CD14-positive monocyte (primary cell): ENCODE measurements at regions not wholly inside any gene's neighbourhood (a gene's known extent, or its start where the extent isn't known, plus 50 kb on each side); places are given as distances from the start of the nearest gene placed in this dataset.
"Not testable (repeated sequence)": the region's sequence is repeated elsewhere in the genome, so short reads cannot be mapped to it uniquely, and the experiment has no call there.

Experiments used
- DNase-seq, 3 donors: peaks; one replicate each; pipeline ENCODE4 v3.0.0-alpha.2; 2011 to 2022
- H2AFZ ChIP-seq: 2 replicates; pipeline ENCODE4 v1.6.0; 2012; ENCODE audit warnings: mild to moderate bottlenecking, low read depth, low read length, inconsistent platforms; ENCODE audit not compliant: insufficient read depth, poor library complexity, severe bottlenecking
- H3K27ac ChIP-seq, 2 donors: 1 replicate in 1 of 2; 2 replicates in 1 of 2; pipeline ENCODE4 v1.5.1; 2012 to 2013; ENCODE audit warnings: low read length in 2 of 2, control low read depth in 1 of 2, inconsistent platforms in 1 of 2, low read depth in 1 of 2, mild to moderate bottlenecking in 1 of 2
- H3K27me3 ChIP-seq, 2 donors: one replicate each; pipeline versions ENCODE4 v1.6.0 to v1.6.1; 2011 to 2013; ENCODE audit warnings: low read length in 2 of 2; ENCODE audit not compliant: control insufficient read depth in 2 of 2, insufficient read depth in 2 of 2
- H3K36me3 ChIP-seq, 2 donors: replicated peaks in 1 of 2; 1 replicate in 1 of 2; 2 replicates in 1 of 2; pipeline versions ENCODE4 v1.5.1 to v1.6.1; 2012 to 2013; ENCODE audit warnings: low read length in 2 of 2, control low read depth in 1 of 2, inconsistent platforms in 1 of 2, mild to moderate bottlenecking in 1 of 2; ENCODE audit not compliant: insufficient read depth in 2 of 2, control insufficient read depth in 1 of 2
- H3K4me1 ChIP-seq, 2 donors: 1 replicate in 1 of 2; 2 replicates in 1 of 2; pipeline versions ENCODE4 v1.5.1 to v1.6.1; 2012 to 2013; ENCODE audit warnings: low read length in 2 of 2, control low read depth in 1 of 2, inconsistent platforms in 1 of 2, mild to moderate bottlenecking in 1 of 2, moderate library complexity in 1 of 2; ENCODE audit not compliant: insufficient read depth in 2 of 2, control insufficient read depth in 1 of 2
- H3K4me2 ChIP-seq: replicated peaks from 2 replicates; pipeline ENCODE3; 2012; ENCODE audit warnings: low read length, moderate library complexity, mild to moderate bottlenecking; ENCODE audit not compliant: poor library complexity, severe bottlenecking; ENCODE audit errors: extremely low read depth
- H3K4me3 ChIP-seq, 3 experiments: fragments of 200-600 bp in 1 of 3; sonication (generic) in 1 of 3; replicated peaks in 1 of 3; 1 replicate in 2 of 3; 2 replicates in 1 of 3; pipeline ENCODE4 v1.5.1; 2011 to 2013; ENCODE audit warnings: low read length in 3 of 3, mild to moderate bottlenecking in 3 of 3, control low read depth in 2 of 3, low read depth in 2 of 3, inconsistent platforms in 1 of 3, moderate library complexity in 1 of 3
- H3K79me2 ChIP-seq: 2 replicates; pipeline ENCODE4 v1.6.0; 2012; ENCODE audit warnings: mild to moderate bottlenecking, control low read depth, inconsistent platforms, low read length, moderate library complexity; ENCODE audit not compliant: insufficient read depth
- H3K9ac ChIP-seq: 2 replicates; pipeline ENCODE4 v1.6.0; 2017; ENCODE audit warnings: low read length, mild to moderate bottlenecking; ENCODE audit not compliant: insufficient read depth, poor library complexity, severe bottlenecking
- H3K9me3 ChIP-seq, 2 donors: replicated peaks in 1 of 2; 1 replicate in 1 of 2; 2 replicates in 1 of 2; pipeline versions ENCODE4 v1.5.1 to v1.6.1; 2012 to 2013; ENCODE audit warnings: low read length in 2 of 2, control low read depth in 1 of 2; ENCODE audit not compliant: control insufficient read depth in 1 of 2, insufficient read depth in 1 of 2
- H4K20me1 ChIP-seq: 2 replicates; pipeline ENCODE4 v1.6.0; 2012; ENCODE audit warnings: mild to moderate bottlenecking, low read length, control low read depth, moderate library complexity; ENCODE audit not compliant: insufficient read depth
- H3K27ac Mint-ChIP-seq, 7 donors: one replicate each; pipeline ENCODE4 v1.8.0; 2020; ENCODE audit warnings: mild to moderate bottlenecking in 7 of 7, mixed read lengths in 7 of 7, moderate library complexity in 6 of 7, inconsistent platforms in 2 of 7
- H3K27me3 Mint-ChIP-seq, 3 donors: one replicate each; pipeline ENCODE4 v1.8.0; 2021 to 2022; ENCODE audit warnings: low read depth in 3 of 3, mild to moderate bottlenecking in 3 of 3, mixed read lengths in 3 of 3, moderate library complexity in 3 of 3, inconsistent platforms in 1 of 3
- H3K36me3 Mint-ChIP-seq, 2 donors: one replicate each; pipeline ENCODE4 v1.8.0; 2020; ENCODE audit warnings: mixed read lengths in 2 of 2, inconsistent platforms in 1 of 2, mild to moderate bottlenecking in 1 of 2
- H3K4me1 Mint-ChIP-seq: one replicate; pipeline ENCODE4 v1.8.0; 2020; ENCODE audit warnings: mild to moderate bottlenecking, mixed read lengths
- H3K4me3 Mint-ChIP-seq, 2 donors: one replicate each; pipeline ENCODE4 v1.8.0; 2020; ENCODE audit warnings: mild to moderate bottlenecking in 2 of 2, mixed read lengths in 2 of 2, moderate library complexity in 1 of 2
- H3K9me3 Mint-ChIP-seq, 7 donors: one replicate each; pipeline ENCODE4 v1.8.0; 2020 to 2022; ENCODE audit warnings: mixed read lengths in 7 of 7, mild to moderate bottlenecking in 6 of 7, moderate library complexity in 6 of 7, inconsistent platforms in 2 of 7
- CTCF ChIP-seq: fragments of 200-600 bp; IDR thresholded peaks from one replicate; pipeline ENCODE4 v1.8.0; 2022; ENCODE audit warnings: antibody characterized with exemption, mild to moderate bottlenecking
- WGBS: methylation state at CpG from one replicate; pipeline ENCODE4 v1.1.5; 2013; ENCODE audit warnings: missing lambda C conversion rate; ENCODE audit not compliant: insufficient coverage; 5-methylcytosine and 5-hydroxymethylcytosine counted together
- intact Hi-C, 2 donors: fragments of 100-400 bp; cut with micrococcal nuclease; formaldehyde crosslinking; loops; one replicate each; pipeline versions ENCODE4 v1.15.0 to v1.15.1; 2023

DNA sequence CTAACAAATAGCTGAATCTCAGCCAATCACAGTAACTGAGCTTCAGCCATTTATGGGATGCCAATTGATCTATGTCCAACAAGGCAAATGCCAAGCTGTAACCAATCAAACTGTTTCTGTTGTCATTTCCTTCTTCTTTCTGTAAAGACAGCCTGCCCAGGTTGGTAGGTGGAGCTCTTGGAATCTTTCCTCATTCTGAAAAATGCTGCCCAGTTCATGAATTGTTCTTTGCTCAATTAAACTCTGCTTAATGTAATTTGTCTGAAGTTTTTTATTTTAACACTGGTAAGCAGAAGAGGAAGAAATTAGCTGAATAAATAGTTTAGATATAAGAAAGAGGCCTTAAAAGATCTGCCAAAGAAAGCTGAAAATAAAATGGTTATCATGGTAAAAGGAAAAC, 1235.6 kb downstream of the EFNA5 start:
- Mint-ChIP-seq H3K9me3 (peaks cover 0 to 9% (median 3%) of the 10 kb centered on the region in 7 donors), H3K4me1 (no peaks in the 10 kb centered on the region), H3K27ac (no peak overlapping the region), H3K36me3 (no peaks in the 10 kb centered on the region), H3K27me3 (no peaks in the 10 kb centered on the region), H3K4me3 (no peak overlapping the region)
- Histone ChIP-seq H2AFZ (no peak overlapping the region), H3K4me3 (no peak overlapping the region), H3K27ac (no peak overlapping the region), H3K36me3 (no peaks in the 10 kb centered on the region), H4K20me1 (no peaks in the 10 kb centered on the region), H3K27me3 (no peaks in the 10 kb centered on the region), H3K9ac (no peak overlapping the region), H3K79me2 (no peaks in the 10 kb centered on the region), H3K9me3 (peaks cover 0 to 3% of the 10 kb centered on the region in 2 donors), H3K4me2 (no peak overlapping the region), H3K4me1 (no peaks in the 10 kb centered on the region)
- intact Hi-C loops: no loop called here
- no peak for TF ChIP-seq CTCF
- DNase-seq: no peak

- 92% methylated on average over 10 of the region's 11 CpGs for WGBS
- H3K9ac ChIP-seq, H3K4me3 ChIP-seq, H3K4me1 ChIP-seq, H3K27me3 Mint-ChIP-seq, H3K9me3 ChIP-seq, H2AFZ ChIP-seq, H3K27me3 ChIP-seq, H3K36me3 Mint-ChIP-seq, H3K27ac Mint-ChIP-seq, H3K4me1 Mint-ChIP-seq, intact Hi-C loops, DNase-seq, H4K20me1 ChIP-seq, H3K4me3 Mint-ChIP-seq, H3K36me3 ChIP-seq, H3K4me2 ChIP-seq, H3K79me2 ChIP-seq, H3K27ac ChIP-seq: not testable (repeated sequence)
- peaks cover 2 to 13% (median 7%) of the 10 kb centered on the region in 7 donors for H3K9me3 Mint-ChIP-seq
These were observed 1240.0 kb downstream of the EFNA5 start for GRCh38 chr5:106430733-106431132.
